ENCODE measurements at regions not wholly inside any gene's neighbourhood (a gene's known extent, or its start where the extent isn't known, plus 50 kb on each side); places are given as distances from the start of the nearest gene placed in this dataset.

DNA sequence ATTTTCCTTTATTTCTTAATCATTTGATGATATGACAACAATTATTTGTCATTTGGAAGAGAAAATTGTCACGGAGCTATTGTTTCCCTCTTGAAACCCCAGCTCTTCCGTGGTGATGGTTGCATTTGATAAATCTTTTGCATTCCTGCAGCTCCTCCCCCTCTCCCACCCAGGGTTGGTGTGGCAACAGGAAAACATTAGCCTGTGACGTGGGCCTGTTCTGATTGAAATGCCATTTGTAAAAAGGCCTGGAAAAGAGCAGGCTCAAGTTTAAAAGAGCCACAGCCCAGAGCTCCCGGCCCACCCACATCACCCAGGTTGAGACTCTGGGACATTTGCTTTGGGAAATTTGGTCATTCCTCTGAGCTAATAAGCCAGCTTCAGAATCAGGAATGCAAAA lies 282.5 kb downstream of the RPLP1 start:
- Histone ChIP-seq H3K4me3 (ENCODE audit: low read length) (no peak overlapping the region), H3K36me3 (ENCODE audit: control insufficient read depth, insufficient read depth, low read length) (no peaks in the 10 kb centered on the region), H3K27ac (ENCODE audit: low read length) (no peak overlapping the region), H3K27me3 (ENCODE audit: control insufficient read depth, insufficient read depth, low read length) (peaks cover 12% of the 10 kb centered on the region), H3K4me1 (ENCODE audit: control insufficient read depth, insufficient read depth, low read length) (no peaks in the 10 kb centered on the region), H3K9me3 (ENCODE audit: control insufficient read depth, low read depth, low read length) (no peaks in the 10 kb centered on the region)
- no CpG with 5 or more reads among the region's 4 CpGs for WGBS (ENCODE audit: insufficient coverage, low lambda C conversion rate)
- no peak for DNase-seq

DNA sequence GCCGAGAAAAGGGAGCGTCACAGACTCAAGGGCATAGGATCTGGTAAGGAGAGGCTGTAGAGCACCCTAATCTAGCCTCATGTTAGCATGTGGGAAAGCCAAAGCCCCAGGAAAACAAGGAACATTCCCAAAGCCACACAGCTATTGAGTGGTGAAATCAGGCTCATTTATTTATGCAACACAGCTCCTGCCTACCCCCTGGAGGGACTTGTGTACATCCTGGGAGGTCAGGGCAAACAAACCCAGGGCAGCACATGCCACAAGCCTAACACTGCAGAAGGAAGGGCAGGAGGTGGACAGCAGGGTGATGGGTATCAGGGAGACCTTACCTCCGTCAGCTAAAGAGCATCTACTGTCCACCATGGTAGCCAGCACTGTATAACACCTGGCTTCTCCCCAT lies 283.5 kb downstream of the RPLP1 start:
- Histone ChIP-seq H3K4me3 (ENCODE audit: low read length) (no peak overlapping the region), H3K27ac (ENCODE audit: low read length) (no peak overlapping the region), H3K36me3 (ENCODE audit: control insufficient read depth, insufficient read depth, low read length) (no peaks in the 10 kb centered on the region), H3K27me3 (ENCODE audit: control insufficient read depth, insufficient read depth, low read length) (peaks cover 8% of the 10 kb centered on the region), H3K9me3 (ENCODE audit: control insufficient read depth, low read depth, low read length) (no peaks in the 10 kb centered on the region), H3K4me1 (ENCODE audit: control insufficient read depth, insufficient read depth, low read length) (no peaks in the 10 kb centered on the region)
- WGBS (ENCODE audit: insufficient coverage, low lambda C conversion rate) = no CpG with 5 or more reads among the region's 3 CpGs
- no peak for DNase-seq

DNA sequence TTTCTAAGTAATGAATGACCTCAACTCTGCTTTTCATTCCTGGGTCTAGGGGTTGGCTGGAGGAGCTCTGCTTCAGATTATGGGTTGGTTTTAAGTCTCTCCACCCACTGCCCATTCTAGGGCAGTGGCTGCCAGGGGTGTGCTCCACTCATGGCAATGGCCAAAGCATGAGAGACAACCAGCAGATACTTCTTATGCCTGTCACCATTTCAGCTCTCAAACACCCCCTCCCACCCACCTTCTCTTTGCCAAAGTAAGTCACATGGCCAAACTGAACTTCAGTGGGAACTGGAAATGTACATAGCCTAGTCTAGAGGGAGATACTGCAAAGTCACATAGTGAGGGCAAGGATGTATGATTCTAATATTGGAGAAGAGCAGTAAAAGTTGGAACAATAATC lies 285.3 kb downstream of the RPLP1 start:
- H3K27ac ChIP-seq (ENCODE audit: low read length) = no peak overlapping the region
- peaks cover 11% of the 10 kb centered on the region for H3K27me3 ChIP-seq (ENCODE audit: control insufficient read depth, insufficient read depth, low read length)
- H3K4me3 ChIP-seq (ENCODE audit: low read length) = no peak overlapping the region
- no peaks in the 10 kb centered on the region for H3K9me3 ChIP-seq (ENCODE audit: control insufficient read depth, low read depth, low read length)
- no peaks in the 10 kb centered on the region for H3K36me3 ChIP-seq (ENCODE audit: control insufficient read depth, insufficient read depth, low read length)
- DNase-seq = no peak
- H3K4me1 ChIP-seq (ENCODE audit: control insufficient read depth, insufficient read depth, low read length) = no peaks in the 10 kb centered on the region

DNA sequence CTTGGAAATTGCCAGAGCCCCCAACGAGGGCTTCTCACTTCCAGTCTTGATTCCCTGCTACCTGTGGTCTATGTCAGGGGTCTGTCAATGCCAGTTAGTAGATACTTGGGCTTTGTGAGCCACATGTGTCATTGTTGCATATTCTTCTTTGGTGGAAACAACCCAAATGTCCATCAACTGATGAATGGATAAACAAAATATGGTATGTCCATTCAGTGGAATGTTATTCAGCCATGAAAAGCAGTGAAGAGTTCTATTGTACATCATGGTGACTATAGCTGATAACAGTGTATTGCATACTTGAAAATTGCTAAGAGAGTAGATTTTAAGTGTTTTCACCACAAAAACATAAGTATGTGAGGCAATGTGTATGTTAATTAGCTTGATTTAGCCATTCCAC lies 288.1 kb downstream of the RPLP1 start:
- WGBS (ENCODE audit: insufficient coverage, low lambda C conversion rate) = no CpG with 5 or more reads among the region's 1 CpG
- DNase-seq = no peak

DNA sequence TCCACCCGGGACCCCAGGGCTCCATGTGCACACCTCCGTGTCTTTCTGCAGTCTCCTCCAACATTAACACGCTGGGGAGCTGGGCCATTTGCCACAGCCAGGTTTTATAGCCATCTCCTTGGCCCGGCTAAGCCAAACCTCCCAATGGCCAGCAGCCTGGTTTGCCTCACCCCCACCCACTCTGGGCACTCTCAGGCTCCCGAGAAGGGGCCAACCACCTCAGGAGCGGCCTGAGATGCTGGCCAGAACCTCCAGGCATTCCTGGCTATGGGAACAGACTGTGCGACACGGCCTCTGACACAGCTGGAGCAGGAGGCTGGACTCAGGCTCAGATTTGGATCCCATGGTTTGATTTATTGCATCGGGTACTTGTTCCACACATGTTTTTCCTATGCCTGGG lies 289.7 kb downstream of the RPLP1 start:
- DNase-seq = no peak
- Histone ChIP-seq H3K27me3 (ENCODE audit: control insufficient read depth, insufficient read depth, low read length) (peaks cover 10% of the 10 kb centered on the region), H3K4me3 (ENCODE audit: low read length) (no peak overlapping the region), H3K9me3 (ENCODE audit: control insufficient read depth, low read depth, low read length) (no peaks in the 10 kb centered on the region), H3K27ac (ENCODE audit: low read length) (no peak overlapping the region), H3K4me1 (ENCODE audit: control insufficient read depth, insufficient read depth, low read length) (no peaks in the 10 kb centered on the region), H3K36me3 (ENCODE audit: control insufficient read depth, insufficient read depth, low read length) (no peaks in the 10 kb centered on the region)
- WGBS (ENCODE audit: insufficient coverage, low lambda C conversion rate) = no CpG with 5 or more reads among the region's 9 CpGs

More for the DNA sequence above, 288.1 kb downstream of the RPLP1 start:
- Histone ChIP-seq H3K9me3 (ENCODE audit: control insufficient read depth, low read depth, low read length) (no peaks in the 10 kb centered on the region), H3K27me3 (ENCODE audit: control insufficient read depth, insufficient read depth, low read length) (peaks cover 13% of the 10 kb centered on the region), H3K4me3 (ENCODE audit: low read length) (no peak overlapping the region), H3K27ac (ENCODE audit: low read length) (no peak overlapping the region), H3K36me3 (ENCODE audit: control insufficient read depth, insufficient read depth, low read length) (no peaks in the 10 kb centered on the region), H3K4me1 (ENCODE audit: control insufficient read depth, insufficient read depth, low read length) (no peaks in the 10 kb centered on the region)

DNA sequence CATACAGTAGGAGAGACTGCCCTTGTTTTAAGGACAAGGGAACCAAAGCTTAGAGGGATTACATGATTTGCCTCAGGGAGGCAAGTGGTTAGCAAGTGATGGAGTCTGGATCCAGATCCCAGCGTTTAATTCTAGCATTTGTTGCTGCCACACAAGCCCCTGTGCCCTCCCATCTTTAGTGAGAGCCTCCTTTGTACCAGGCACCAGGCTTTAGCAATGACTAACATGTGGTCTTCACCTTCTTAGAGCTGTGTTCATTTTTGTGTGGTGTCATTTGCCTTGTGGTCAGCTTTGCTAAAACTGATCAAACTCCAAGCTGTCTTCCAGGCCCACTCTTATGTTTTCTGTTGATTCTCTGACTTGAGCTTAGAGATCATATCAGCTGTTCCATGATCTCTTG lies 290.5 kb downstream of the RPLP1 start:
- no peaks in the 10 kb centered on the region for H3K9me3 ChIP-seq (ENCODE audit: control insufficient read depth, low read depth, low read length)
- no peak for DNase-seq
- H3K36me3 ChIP-seq (ENCODE audit: control insufficient read depth, insufficient read depth, low read length) = no peaks in the 10 kb centered on the region
- H3K4me3 ChIP-seq (ENCODE audit: low read length) = no peak overlapping the region
- H3K27ac ChIP-seq (ENCODE audit: low read length) = no peak overlapping the region
- no peaks in the 10 kb centered on the region for H3K4me1 ChIP-seq (ENCODE audit: control insufficient read depth, insufficient read depth, low read length)
- no CpG with 5 or more reads among the region's 1 CpG for WGBS (ENCODE audit: insufficient coverage, low lambda C conversion rate)
- peaks cover 10% of the 10 kb centered on the region for H3K27me3 ChIP-seq (ENCODE audit: control insufficient read depth, insufficient read depth, low read length)

DNA sequence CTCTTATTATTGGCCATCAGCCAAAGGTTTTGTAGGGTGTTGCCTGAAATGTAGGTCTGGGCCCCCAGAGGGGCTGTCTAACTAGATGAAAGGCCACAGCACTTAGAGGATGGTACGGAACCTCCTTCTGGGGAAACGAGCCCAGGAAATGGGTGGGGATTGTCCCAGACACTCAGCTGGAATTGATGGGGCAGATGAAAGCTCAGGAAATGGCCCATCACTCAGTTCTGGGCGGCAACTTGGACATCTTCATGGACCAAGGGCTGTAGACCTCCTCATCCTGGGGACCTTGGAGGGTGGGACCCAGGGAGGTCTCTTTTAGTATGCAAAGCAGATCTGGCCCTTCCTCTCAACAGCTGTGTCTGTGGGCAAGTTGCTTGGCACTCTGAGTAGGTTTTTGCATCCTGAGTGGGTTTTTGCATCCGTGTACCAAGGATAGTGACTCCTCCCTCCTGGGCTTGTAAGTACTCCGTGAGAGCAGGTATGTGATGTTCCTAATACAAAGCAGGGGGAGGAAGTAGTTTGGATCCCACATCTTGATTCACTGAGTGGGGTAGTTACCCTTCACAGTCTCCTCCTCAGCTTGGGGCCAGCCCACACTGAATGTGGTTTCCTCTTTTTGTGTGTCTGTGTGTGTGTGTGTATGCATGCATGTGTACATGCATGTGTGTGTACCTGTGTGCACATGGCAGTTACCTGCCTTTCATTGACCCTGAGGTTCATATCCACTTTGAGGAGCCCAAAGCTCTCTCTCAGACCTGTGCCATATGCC lies 292.0 kb downstream of the RPLP1 start:
- no peak overlapping the region for H3K27ac ChIP-seq (ENCODE audit: low read length)
- H3K27me3 ChIP-seq (ENCODE audit: control insufficient read depth, insufficient read depth, low read length) = peaks cover 9% of the 10 kb centered on the region
- no peaks in the 10 kb centered on the region for H3K36me3 ChIP-seq (ENCODE audit: control insufficient read depth, insufficient read depth, low read length)
- no peak overlapping the region for H3K4me3 ChIP-seq (ENCODE audit: low read length)
- no peaks in the 10 kb centered on the region for H3K9me3 ChIP-seq (ENCODE audit: control insufficient read depth, low read depth, low read length)
- no peak for DNase-seq
- WGBS (ENCODE audit: insufficient coverage, low lambda C conversion rate) = 33% methylated on average over 2 of the region's 5 CpGs
- no peaks in the 10 kb centered on the region for H3K4me1 ChIP-seq (ENCODE audit: control insufficient read depth, insufficient read depth, low read length)

DNA sequence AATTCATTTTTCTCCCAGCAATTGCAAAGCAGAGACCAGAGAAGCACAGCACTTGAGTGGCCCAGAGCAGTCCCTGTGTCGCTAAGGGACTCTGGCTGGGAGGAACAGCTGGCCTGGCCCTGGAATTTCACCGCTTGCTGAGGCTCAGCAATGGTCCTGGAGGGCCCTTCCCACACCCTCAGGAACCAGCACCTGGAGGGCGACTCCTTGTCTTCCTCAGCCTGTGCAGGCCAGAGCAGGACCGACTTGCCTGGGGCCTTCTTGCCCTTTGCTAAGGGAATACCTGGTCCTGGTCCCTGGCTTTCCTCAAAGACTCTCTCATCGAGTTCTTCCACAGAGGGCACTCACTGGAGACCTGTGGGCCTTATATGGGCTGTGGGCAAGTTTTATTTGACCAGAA lies 294.6 kb downstream of the RPLP1 start:
- WGBS (ENCODE audit: insufficient coverage, low lambda C conversion rate) = no CpG with 5 or more reads among the region's 5 CpGs
- Histone ChIP-seq H3K9me3 (ENCODE audit: control insufficient read depth, low read depth, low read length) (no peaks in the 10 kb centered on the region), H3K4me3 (ENCODE audit: low read length) (no peak overlapping the region), H3K27me3 (ENCODE audit: control insufficient read depth, insufficient read depth, low read length) (peaks cover 4% of the 10 kb centered on the region), H3K36me3 (ENCODE audit: control insufficient read depth, insufficient read depth, low read length) (no peaks in the 10 kb centered on the region), H3K27ac (ENCODE audit: low read length) (no peak overlapping the region), H3K4me1 (ENCODE audit: control insufficient read depth, insufficient read depth, low read length) (peaks cover 13% of the 10 kb centered on the region)
- no peak for DNase-seq

DNA sequence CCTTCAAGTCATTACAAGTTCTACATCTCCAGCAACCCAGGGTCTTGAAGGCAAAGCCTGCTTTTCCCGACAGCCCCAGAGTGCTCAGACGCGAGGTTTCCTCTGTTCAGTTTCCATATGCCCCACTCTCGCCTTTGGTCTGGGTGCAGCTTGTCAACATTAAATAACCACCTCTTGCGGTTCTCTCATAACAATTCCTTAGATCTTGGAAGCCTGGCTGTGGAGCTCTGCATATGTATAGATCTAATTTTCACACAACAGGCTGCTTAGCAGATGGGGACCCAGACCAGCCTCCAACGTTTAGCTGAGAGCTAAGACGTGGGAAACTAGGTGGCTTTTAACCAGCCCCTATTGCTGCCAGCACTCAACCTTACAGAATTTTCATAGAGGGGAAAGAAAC lies 295.5 kb downstream of the RPLP1 start:
- H3K27ac ChIP-seq (ENCODE audit: low read length) = no peak overlapping the region
- peaks cover 13% of the 10 kb centered on the region for H3K4me1 ChIP-seq (ENCODE audit: control insufficient read depth, insufficient read depth, low read length)
- no CpG with 5 or more reads among the region's 7 CpGs for WGBS (ENCODE audit: insufficient coverage, low lambda C conversion rate)
- no peaks in the 10 kb centered on the region for H3K9me3 ChIP-seq (ENCODE audit: control insufficient read depth, low read depth, low read length)
- DNase-seq = no peak
- no peak overlapping the region for H3K4me3 ChIP-seq (ENCODE audit: low read length)
- no peaks in the 10 kb centered on the region for H3K36me3 ChIP-seq (ENCODE audit: control insufficient read depth, insufficient read depth, low read length)
- H3K27me3 ChIP-seq (ENCODE audit: control insufficient read depth, insufficient read depth, low read length) = peaks cover 2% of the 10 kb centered on the region

DNA sequence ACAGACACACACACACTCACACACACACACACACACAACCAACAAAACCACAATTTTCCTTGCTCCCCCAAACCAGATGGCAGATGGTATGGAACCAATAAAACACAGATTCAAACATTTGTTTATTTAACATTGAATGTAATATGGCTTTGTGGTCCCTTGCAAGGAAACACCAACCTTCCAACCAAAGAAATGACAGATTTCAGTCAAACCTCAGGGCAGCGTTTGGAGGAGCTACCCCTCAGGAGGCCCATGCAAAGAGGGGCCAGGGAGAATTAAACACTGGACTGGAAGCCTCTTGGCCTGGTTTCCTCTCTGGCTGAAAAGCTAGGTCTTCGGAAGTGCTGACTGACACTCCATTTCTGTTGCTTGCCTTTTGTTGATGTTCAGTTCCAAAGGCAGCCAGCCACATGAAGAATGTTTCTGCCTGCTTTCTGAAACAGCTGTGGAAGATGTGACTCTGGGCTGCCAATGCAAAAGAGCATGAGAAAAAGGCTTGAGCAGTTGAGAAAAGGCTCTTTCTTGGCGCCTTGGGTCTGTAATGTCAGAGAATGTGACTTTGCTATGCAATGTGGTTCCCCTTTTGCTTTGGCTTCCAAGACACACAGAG lies 296.1 kb downstream of the RPLP1 start:
- H3K4me3 ChIP-seq (ENCODE audit: low read length) = no peak overlapping the region
- no peaks in the 10 kb centered on the region for H3K9me3 ChIP-seq (ENCODE audit: control insufficient read depth, low read depth, low read length)
- no peaks in the 10 kb centered on the region for H3K36me3 ChIP-seq (ENCODE audit: control insufficient read depth, insufficient read depth, low read length)
- H3K27me3 ChIP-seq (ENCODE audit: control insufficient read depth, insufficient read depth, low read length) = peaks cover 2% of the 10 kb centered on the region
- H3K4me1 ChIP-seq (ENCODE audit: control insufficient read depth, insufficient read depth, low read length) = peaks cover 13% of the 10 kb centered on the region
- H3K27ac ChIP-seq (ENCODE audit: low read length) = no peak overlapping the region
- no CpG with 5 or more reads among the region's 3 CpGs for WGBS (ENCODE audit: insufficient coverage, low lambda C conversion rate)
- DNase-seq = no peak

DNA sequence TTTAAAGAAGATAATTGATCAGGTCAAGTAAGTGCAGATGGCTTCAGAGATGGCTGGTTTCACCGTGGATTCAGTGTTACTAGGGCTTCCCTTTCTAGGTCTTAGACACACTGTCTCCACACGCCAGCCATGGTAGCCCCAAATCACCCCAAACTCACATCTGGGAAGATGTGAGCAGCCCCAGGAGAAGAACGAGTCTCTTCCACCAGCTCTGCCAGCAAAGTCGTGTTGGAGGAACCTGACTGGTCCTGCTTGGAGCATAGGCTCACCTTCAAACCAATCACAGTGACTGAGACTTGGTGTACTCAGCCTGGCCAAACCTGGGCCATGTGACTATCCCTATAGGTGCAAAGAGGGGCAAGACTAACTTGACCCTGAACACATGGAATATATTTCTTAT lies 296.7 kb downstream of the RPLP1 start:
- Histone ChIP-seq H3K36me3 (ENCODE audit: control insufficient read depth, insufficient read depth, low read length) (no peaks in the 10 kb centered on the region), H3K9me3 (ENCODE audit: control insufficient read depth, low read depth, low read length) (no peaks in the 10 kb centered on the region), H3K4me1 (ENCODE audit: control insufficient read depth, insufficient read depth, low read length) (peaks cover 13% of the 10 kb centered on the region), H3K27me3 (ENCODE audit: control insufficient read depth, insufficient read depth, low read length) (peaks cover 2% of the 10 kb centered on the region), H3K27ac (ENCODE audit: low read length) (no peak overlapping the region), H3K4me3 (ENCODE audit: low read length) (no peak overlapping the region)
- no peak for DNase-seq
- no CpG with 5 or more reads among the region's 4 CpGs for WGBS (ENCODE audit: insufficient coverage, low lambda C conversion rate)
